ENCODE measurements at regions not wholly inside any gene's neighbourhood (a gene's known extent, or its start where the extent isn't known, plus 50 kb on each side); places are given as distances from the start of the nearest gene placed in this dataset.

- Histone ChIP-seq H3K9me1 (ENCODE audit: control insufficient read depth, extremely low read depth, insufficient read depth, low read length) (no peaks in the 10 kb centered on the region), H3K9ac (ENCODE audit: control insufficient read depth, extremely low read depth, insufficient read depth, low read length) (no peak overlapping the region), H2AFZ (ENCODE audit: control insufficient read depth, low read length) (no peak overlapping the region), H3K27ac (ENCODE audit: control insufficient read depth, insufficient read depth, low read length) (no peak overlapping the region), H3K27me3 (ENCODE audit: control insufficient read depth, extremely low read depth, insufficient read depth, low read length) (no peaks in the 10 kb centered on the region), H3K79me2 (ENCODE audit: control insufficient read depth, insufficient read depth, low read length) (no peaks in the 10 kb centered on the region), H3K36me3 (ENCODE audit: control insufficient read depth in 2 of 2, extremely low read depth in 1 of 2, insufficient read depth in 2 of 2, low read length in 2 of 2) (no peaks in the 10 kb centered on the region), H3K4me2 (ENCODE audit: control insufficient read depth, extremely low read depth, insufficient read depth, low read depth, low read length) (no peak overlapping the region), H3K4me1 (ENCODE audit: control insufficient read depth, extremely low read depth, insufficient read depth, low read length) (no peaks in the 10 kb centered on the region), H3K4me3 (ENCODE audit: control insufficient read depth in 2 of 3, extremely low read depth in 1 of 3, insufficient read depth in 2 of 3, low read depth in 1 of 3, low read length in 3 of 3) (no peak overlapping the region), H3K9me3 (ENCODE audit: control insufficient read depth, low read depth, low read length) (no peaks in the 10 kb centered on the region), H4K20me1 (ENCODE audit: control insufficient read depth, extremely low read depth, insufficient read depth, low read length) (no peaks in the 10 kb centered on the region)
- FAIRE-seq = no peak
- dilution Hi-C loops (cut with MboI; ENCODE audit: extremely low pct_ligation_motif_present, low sequenced_read_pairs) = no loop called here
- TF ChIP-seq CTCF (optimal IDR thresholded peaks at IDR 0.05 in 1 of 3, IDR thresholded peaks at IDR 0.05 in 1 of 3, conservative IDR thresholded peaks at IDR 0.05 in 1 of 3; ENCODE audit: extremely low read depth in 1 of 3, insufficient read depth in 2 of 3, low read length in 3 of 3) (no peak), EZH2 (IDR thresholded peaks at IDR 0.05; ENCODE audit: low read length) (no peak)
- DNase-seq (ENCODE audit: low read depth, low spot score) = no peak
Measured at GRCh38 chr3:94460931-94461330, 398.1 kb downstream of the NSUN3 start.

GRCh38 chr3:94462931-94463330 lies 400.1 kb downstream of the NSUN3 start:
- Histone ChIP-seq H3K4me3 (ENCODE audit: control insufficient read depth in 2 of 3, extremely low read depth in 1 of 3, insufficient read depth in 2 of 3, low read depth in 1 of 3, low read length in 3 of 3) (no peak overlapping the region), H3K79me2 (ENCODE audit: control insufficient read depth, insufficient read depth, low read length) (no peaks in the 10 kb centered on the region), H3K9me1 (ENCODE audit: control insufficient read depth, extremely low read depth, insufficient read depth, low read length) (no peaks in the 10 kb centered on the region), H3K27ac (ENCODE audit: control insufficient read depth, insufficient read depth, low read length) (no peak overlapping the region), H3K4me2 (ENCODE audit: control insufficient read depth, extremely low read depth, insufficient read depth, low read depth, low read length) (no peak overlapping the region), H3K9ac (ENCODE audit: control insufficient read depth, extremely low read depth, insufficient read depth, low read length) (no peak overlapping the region), H3K4me1 (ENCODE audit: control insufficient read depth, extremely low read depth, insufficient read depth, low read length) (no peaks in the 10 kb centered on the region), H3K36me3 (ENCODE audit: control insufficient read depth in 2 of 2, extremely low read depth in 1 of 2, insufficient read depth in 2 of 2, low read length in 2 of 2) (no peaks in the 10 kb centered on the region), H3K9me3 (ENCODE audit: control insufficient read depth, low read depth, low read length) (no peaks in the 10 kb centered on the region), H2AFZ (ENCODE audit: control insufficient read depth, low read length) (no peak overlapping the region), H4K20me1 (ENCODE audit: control insufficient read depth, extremely low read depth, insufficient read depth, low read length) (no peaks in the 10 kb centered on the region), H3K27me3 (ENCODE audit: control insufficient read depth, extremely low read depth, insufficient read depth, low read length) (no peaks in the 10 kb centered on the region)
- dilution Hi-C loops (cut with MboI; ENCODE audit: extremely low pct_ligation_motif_present, low sequenced_read_pairs) = no loop called here
- DNase-seq (ENCODE audit: low read depth, low spot score) (no peak), FAIRE-seq (no peak)
- TF ChIP-seq EZH2 (IDR thresholded peaks at IDR 0.05; ENCODE audit: low read length) (no peak), CTCF (optimal IDR thresholded peaks at IDR 0.05 in 1 of 3, IDR thresholded peaks at IDR 0.05 in 1 of 3, conservative IDR thresholded peaks at IDR 0.05 in 1 of 3; ENCODE audit: extremely low read depth in 1 of 3, insufficient read depth in 2 of 3, low read length in 3 of 3) (no peak)

All from keratinocyte (primary cell).